Hepatic stellate cell (primary cell): ENCODE measurements at regions not wholly inside any gene's neighbourhood (a gene's known extent, or its start where the extent isn't known, plus 50 kb on each side); places are given as distances from the start of the nearest gene placed in this dataset.
"Not testable (repeated sequence)": the region's sequence is repeated elsewhere in the genome, so short reads cannot be mapped to it uniquely, and the experiment has no call there.

Experiments used
- DNase-seq: peaks from one replicate; pipeline ENCODE4 v3.0.0; 2011; ENCODE audit warnings: low spot score

DNA sequence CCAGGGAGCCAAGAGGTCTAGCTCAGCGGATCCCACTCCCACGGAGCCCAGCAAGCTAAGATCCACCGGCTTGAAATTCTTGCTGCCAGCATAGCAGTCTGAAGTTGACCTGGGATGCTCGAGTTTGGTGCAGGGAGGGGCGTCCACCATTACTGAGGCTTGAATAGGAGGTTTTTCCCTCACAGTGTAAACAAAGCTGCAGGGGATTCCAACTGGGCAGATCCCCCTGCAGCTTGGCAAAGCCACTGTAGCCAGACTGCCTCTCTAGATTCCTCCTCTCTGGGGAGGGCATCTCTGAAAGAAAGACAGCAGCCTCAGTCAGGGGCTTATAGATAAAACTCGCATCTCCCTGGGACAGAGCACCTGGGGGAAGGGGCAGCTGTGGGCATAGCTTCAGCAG is 118.8 kb upstream of the PRICKLE1 start:
- not testable (repeated sequence) for DNase-seq

DNA sequence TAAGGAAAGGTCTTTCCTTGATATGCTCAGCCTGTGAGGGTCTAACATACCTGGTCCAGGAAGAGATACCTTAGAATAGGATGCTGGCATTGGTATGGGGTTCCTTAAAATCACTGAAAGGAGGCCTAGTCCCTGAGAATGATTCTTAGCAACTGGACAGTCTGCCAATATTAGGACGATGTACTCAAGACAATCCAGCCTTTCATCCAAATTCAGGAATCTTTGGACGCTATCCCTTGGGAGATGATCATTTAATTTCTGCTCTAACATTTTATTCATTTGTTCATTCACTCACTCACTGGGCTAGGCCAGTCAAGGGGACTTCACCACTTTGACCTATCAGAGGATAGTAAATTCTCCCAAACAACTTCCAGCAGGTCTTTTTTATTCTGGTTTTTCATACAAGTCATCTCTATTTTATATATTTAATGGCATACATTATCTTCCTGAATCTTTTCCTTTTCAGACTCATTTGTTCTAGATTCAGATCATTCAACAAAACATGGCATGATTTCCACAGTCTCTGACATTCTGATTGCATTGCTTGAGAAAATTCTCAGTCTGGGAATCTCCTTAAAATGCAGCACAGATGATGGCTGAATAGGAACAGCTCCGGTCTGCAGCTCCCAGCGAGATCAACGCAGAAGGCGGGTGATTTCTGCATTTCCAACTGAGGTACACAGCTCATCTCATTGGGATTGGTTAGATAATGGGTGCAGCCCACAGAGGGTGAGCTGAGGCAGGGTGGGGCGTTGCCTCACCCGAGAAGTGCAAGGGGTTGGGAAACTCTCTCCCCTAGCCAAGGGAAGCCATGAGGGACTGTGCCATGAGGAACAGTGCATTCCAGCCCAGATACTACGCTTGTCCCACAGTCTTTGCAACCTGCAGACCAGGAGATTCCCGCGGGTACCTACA is 118.0 kb upstream of the PRICKLE1 start:
- DNase-seq: no peak

DNA sequence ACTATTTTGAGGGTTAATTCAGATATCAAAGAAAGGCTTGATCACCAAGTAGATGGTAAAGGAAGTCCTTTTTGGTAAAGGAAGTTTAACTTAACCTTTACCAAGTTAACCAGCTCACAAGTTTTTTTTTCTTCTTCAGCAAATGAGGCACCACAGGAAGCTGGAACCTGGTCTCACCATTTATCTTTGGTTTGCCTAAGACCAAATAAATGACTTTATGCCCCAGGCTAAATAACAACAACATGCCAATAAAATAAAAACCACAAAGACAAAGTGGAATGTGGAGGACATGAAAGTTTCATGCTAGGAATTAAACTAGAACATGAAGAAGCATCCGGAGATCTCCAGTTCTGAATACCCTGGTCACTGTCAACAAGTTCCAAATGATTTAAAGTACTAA is 116.8 kb upstream of the PRICKLE1 start:
- no peak for DNase-seq

DNA sequence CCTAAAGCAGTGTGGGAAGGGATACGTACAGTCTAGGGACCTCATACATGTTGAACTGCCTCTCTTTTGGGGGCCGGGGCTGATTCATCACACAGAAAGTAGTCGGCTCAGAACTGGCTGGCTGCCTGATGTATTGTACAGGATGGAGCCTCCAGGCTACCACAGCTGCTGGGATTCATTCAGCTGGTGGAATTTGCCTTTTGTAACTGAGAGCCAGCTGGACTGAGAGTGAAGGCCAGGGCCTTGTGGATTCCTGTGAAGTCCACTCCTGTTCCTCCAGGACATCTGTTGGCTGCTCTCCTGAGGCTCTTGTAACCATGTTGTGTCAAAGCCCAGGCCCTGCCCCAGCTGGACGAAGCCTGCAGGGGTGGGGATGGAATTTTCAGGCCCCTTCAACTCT is 116.3 kb upstream of the PRICKLE1 start:
- peak; percentile 36 for DNase-seq

DNA sequence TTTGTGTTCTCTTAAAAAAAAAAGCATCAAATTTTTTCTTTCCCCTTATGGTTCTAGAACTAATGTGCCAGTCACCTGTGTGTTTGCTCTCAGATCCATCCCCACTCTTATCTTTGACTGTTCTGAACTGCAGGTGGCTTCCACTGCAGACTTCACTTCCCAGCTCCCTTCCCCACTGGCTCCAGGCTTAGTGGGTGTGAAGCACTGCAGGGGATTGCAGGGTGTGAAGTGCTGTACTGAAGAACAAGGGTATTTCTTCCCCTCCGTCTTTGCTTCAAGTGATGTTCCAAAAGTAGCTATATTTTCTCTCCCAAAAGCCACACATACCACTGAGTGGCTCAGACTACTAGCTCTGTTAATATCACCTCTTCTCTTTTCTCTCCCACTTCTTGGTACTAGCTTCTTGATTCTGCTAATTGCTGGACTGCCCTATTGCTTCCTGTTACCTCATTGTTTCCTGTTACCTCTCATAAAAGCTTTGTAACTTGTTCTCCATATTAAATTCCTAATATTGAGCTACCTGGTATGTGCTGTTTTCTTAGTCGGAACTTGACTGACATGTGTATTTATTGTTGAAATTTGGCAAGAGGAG is 115.4 kb upstream of the PRICKLE1 start:
- DNase-seq: no peak

DNA sequence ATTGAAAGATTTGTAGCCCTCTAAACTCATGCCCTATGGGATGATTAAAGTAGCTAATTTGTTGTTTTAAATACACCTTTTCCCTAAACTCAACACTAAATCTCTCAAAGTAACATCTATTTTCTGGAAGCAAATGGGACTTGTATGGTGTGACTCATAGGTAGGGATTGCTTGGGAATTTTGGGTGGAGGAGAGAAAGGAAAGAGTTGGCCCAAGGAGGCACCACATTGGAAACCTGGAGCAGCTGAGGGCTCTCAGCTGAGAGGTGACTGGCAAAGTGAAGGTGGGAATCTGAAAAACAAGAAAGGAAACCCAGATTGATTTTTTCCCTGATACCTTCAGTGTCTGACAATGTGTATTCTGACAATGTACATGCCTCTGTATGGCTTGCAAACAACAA is 114.8 kb upstream of the PRICKLE1 start:
- DNase-seq: no peak

DNA sequence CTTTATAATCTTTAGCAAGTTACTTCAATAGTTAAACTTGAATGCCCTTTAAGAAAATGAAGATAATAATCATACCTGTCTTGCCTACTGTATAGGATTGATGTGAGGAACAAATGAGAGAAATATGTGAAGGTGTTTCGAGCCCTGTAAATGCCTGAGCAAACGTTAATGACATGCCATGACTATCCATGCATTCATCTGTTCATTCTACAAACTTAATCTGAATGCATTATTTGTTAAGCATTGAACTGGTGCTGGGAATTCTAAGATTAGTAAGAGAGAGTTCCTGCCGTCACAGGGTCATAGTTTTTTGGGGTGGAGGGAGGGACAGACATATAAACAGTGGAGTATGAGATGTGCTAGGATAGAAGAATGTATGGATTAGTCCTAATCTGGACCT is 111.5 kb upstream of the PRICKLE1 start:
- DNase-seq: no peak

DNA sequence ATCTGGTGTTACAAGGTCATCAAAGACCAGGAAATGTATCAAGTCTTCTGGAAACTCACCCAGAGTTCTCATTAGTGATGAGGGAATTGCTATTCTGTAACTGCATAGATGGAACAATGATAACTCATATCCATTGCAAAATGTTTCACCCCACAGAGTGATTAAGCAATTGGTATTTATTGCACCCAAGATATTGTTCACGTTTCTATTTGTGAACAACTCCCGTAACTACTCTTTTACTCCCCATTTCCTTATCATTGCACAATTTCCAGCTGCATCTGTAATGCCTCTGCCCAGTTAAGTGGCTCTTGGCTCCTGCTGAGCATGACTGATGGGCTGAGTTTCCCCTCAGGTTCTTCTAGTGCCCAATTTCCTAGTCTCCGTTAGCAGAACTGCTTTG is 108.7 kb upstream of the PRICKLE1 start:
- DNase-seq: no peak

DNA sequence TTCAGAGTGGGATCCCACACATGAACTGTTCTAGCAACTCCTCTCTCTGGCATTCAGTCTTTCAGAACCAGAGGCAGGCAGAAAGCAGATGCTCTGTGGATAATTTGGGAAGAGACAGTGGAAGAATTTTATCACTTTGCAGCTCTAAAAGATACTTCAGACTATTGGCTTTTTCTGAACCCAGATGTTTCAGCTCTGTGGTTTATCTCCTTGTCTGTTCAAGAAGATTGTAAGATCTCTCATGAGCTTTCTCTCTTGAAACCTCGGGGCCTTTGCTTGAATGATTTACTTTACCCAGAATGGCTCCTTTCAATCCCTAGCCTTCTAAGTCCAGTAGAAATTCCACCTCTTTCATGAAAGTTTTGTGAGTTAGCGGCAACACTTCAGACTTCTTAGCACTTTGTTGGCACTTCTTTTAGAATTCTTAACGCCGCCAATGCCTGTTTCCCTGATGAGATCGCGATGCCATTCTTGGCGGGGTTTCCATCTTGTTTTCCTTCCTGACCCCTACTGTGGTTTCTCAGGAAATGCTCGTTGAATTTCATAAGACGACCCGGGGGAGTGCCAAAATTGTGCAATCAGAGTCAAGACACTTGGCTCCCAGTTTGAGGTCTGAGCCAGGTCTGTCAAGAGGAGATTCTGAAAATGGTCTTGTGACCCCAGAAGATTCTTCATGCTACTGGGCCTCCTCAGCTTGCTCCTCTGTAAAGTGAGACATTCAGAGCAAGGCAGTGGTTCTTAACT is 107.0 kb upstream of the PRICKLE1 start:
- no peak for DNase-seq

DNA sequence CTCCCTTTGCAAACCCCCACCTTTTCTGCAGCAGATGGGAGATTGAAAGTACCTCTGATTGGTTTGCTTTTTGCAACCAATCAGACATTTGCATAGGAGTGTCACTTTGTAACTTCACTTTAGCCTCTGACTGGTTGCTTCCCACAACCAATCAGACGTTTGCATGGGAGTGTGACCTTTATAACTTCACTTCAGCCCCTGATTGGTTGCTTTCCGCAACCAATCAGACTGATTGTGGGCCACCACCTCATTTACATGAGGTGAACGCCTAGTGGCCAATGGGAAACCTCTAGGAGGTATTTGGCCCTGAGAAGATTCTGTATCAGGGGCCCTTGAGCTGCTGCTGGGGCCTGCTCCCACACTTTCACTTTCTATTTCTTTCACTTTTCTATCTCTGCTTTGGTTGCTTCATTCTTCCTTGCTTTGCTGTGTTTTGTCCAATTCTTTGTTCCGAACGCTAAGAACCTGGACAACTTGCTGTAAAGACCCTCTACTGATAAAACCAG is 106.0 kb upstream of the PRICKLE1 start:
- no peak for DNase-seq

DNA sequence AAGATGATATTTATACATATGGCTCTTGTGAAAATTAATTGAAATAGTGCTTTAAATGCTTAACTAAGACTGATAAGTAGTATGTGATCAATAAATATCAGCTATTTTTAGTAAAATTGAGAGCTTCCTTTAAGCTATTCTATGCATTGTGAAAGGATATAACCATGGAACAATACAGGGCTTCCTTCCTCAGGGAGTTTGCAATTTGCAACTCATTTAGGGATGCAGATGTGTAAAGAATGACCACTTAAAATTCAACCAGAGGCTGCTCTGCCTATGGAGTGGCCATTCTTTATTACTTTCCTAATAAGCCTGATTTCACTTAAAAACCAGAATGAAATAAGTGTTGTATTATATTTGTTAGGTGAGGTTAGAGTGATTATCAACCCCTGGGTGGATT is 103.2 kb upstream of the PRICKLE1 start:
- no peak for DNase-seq

DNA sequence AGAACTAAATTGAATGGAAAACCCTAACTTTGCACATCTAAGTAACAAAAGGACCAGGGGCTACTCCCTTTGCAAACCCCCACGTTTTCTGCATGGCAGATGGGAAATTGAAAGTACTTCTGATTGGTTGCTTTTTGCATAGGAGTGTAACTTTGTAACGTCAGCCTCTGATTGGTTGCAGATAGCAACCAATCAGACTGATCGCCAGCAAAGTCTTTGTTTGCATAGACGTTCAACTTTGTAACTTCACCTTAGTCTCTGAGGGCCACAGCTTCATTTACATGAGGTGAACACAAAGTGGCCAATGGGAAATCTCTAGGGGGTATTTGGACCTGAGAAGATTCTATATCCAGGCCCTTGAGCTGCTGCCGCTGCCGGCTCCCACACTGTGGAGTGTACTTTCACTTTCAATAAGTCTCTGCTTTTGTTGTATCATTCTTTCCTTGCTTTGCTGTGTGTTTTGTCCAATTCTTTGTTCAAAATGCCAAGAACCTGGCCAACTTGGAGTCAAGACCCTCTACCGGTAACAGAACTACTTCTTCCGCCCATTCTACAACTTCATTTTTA is 102.5 kb upstream of the PRICKLE1 start:
- DNase-seq: peak; percentile 12

DNA sequence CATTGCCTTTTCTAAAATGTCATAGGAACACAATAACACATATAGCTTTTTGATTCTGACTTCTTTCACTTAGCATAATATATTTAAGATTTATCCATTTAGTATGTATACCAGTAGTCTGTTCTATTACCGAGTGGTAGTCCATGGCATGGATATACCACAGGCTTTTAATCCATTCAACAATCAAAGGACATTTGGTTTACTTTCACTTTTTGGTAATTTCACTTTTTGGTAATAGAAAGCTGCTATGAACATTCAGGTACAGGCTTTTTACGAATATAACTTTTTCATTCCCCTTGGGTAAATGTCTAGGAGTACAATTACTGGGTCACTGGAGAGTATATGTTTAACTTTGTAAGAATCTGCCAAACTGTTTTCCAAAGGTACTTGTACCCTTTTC is 100.7 kb upstream of the PRICKLE1 start:
- DNase-seq: no peak

DNA sequence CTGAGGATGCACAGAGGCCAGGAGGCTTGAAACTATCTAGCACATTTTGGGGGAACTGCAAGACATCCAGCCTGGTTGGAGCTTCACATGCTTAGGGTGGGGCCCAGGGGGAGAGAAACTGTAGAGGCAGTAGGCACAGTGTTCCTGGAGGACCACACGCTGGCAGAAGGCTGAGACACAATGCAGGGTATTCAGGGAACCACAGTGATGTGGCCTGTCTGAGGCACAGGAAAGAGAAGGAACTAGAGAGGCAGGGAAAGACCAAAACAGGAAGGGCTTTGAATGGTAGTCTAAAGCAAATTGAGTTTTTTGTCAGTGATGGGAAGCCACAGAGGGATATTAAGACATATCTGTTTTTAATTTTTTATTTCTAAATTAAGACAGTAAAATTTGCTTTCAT is 100.2 kb upstream of the PRICKLE1 start:
- no peak for DNase-seq

DNA sequence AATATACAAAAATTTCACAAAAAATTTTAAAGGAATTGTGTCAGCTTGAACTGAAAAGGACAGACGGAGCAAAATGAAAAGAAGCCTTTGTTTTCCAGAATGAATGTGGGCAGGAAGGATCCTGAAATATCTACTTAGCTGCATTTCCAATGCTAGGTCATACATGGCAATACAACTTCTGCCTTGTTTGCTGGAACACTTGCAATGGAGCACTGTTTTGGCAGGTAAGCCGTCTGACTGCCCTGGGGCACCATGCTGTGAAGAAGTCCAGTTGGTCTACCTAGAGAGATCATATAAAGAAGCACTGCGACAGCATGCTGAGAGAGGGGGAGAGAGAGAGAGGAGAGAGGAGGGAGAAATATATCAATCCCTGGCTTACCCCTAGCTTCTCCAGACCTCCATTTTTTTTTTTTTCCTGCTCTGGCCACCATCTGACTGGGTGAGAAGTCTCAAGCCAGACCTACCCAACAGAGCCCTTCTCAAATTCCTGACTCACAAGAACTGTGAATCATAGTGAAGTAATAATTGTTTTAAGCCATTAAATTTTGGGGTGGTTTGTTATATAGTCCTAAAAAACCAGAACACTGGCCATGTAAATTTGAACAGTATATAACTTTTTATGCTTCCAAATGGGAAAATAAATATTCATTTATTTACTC is 97.1 kb upstream of the PRICKLE1 start:
- DNase-seq: no peak

DNA sequence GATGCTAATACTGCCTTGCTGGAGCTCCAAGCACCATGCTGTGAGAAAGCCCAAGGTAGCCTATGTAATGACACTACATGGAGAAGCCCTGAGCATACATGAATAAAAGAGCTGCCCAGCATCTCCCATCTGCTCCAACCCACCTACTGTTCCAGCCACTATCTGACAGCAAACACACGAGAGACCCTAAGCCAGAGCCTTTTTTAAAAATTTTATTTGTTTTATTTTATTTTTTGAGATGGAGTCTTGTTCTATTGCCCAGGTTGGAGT is 95.2 kb upstream of the PRICKLE1 start:
- no peak for DNase-seq

DNA sequence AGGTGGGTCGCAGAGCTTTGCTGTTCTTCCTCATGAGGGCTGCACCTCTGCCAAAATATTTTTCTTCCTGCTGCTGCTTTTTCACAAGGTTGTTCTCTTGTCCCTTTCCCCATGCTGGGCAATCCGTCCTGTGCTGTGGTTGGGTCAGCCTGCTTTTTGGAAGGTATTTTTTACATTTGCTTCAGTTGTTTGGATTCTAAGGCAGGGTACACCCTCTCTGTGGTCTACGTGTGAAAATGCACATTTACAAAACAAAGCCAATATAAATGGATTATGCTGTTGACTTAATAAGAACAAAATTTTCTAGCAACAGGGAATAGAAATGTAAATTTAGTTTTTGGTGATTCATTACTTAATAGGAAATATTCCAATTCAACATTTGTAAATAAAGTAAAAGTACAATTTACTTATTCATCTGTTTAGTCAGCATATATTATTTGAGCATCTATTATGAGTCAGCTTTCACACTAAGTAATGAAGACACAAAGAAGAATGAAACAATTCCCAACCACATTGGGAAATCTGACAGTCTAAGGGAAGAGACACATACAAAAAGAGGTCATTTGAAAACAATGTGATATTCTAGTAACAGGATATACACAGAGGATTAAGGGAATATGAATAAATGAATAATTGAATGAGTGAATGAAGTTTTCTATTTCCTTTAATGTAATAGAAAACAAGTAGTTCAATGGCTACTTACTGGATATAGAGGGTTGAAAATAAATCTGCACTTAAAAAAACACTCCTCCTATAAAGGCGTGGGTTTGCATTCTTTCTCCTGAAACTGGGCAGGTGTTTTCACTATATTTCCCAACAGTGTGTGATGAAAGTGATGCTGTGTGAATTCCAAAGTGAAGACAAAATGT is 94.6 kb upstream of the PRICKLE1 start:
- no peak for DNase-seq

DNA sequence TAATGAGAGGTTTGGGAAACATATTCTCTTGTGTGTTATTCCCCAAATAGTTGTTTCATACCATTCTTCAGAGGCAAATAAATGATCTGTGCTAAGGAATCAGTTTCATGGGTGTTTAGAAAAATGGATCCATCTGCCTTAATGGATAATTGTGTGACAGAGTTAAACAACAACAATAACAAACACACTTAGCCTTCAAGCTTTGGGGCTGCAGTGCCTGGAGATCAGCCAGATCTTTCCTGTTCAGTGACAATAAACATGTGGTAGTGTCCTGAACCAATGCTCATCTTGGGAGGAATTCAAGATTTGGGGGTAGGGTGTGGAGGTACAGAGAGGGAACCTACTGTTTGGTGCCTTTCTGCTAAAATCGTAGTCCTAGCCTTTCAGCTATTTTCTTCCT is 93.7 kb upstream of the PRICKLE1 start:
- DNase-seq: no peak

DNA sequence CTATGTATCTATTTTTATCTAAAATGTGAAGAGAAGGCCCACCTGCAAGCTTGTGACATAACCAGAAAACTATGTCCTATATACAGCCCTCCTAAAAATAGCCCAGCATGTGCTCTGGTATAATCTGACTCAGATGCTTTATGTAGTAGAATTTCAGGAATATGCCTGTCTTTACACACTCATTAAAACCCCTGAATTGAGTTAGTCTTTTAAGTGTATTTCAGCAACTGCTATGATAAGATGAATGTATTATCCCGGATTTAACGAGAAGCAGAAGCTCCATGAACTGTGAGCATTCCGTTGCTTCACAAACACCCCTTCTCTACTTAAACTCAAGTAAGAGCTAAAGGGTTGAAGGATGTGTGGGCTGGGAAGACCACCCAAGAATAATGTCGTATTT is 89.9 kb upstream of the PRICKLE1 start:
- DNase-seq: peak; percentile 25

DNA sequence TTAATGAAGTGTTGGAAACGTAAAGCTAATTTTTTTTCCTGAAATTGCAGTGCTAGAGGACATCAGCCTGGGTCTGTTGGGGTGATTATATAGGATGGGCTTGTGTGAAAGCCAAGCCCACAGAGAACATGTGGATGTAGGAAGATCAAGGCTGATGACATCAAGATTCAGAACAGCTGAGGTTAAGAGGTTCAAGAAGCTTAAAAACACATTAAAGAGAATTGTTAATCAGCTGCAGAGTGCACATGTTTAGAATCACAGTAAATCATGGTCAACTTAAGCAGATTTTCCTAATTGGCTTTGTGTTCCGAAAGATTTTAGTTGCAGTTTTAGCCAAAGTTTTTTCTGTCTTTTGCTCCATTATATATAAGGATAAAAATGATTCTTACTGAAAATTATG is 87.9 kb upstream of the PRICKLE1 start:
- no peak for DNase-seq

DNA sequence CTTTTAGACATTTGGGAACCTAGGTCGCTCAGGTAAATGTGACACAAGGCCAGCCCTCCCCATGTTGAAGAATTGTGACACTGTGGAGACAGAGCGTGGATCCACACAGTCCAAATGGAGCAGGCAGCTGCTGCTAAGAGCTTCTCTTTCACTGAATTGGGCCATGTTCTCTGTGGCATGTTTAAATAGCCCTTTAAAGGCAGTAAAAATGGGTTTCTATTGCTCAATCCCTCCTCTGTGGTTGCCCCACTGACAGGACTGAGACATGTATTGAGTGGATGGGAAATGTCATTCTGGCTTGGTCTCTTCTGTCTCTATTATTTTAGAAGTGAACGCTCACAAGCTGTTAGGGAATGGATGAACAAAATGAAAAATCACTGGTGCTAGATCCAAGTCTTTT is 84.0 kb upstream of the PRICKLE1 start:
- DNase-seq: no peak
